Left ventricle myocardium inferior (tissue), 1 donor: ENCODE measurements at regions not wholly inside any gene's neighbourhood (a gene's known extent, or its start where the extent isn't known, plus 50 kb on each side); places are given as distances from the start of the nearest gene placed in this dataset.

Source experiments
- DNase-seq: peaks from one replicate; pipeline ENCODE4 v3.0.0-alpha.2; 2020
- H3K27ac ChIP-seq: fragments of 200-600 bp; replicated peaks from 2 replicates; pipeline ENCODE4 v1.8.0; 2021
- H3K27me3 ChIP-seq: fragments of 200-600 bp; 2 replicates; pipeline ENCODE4 v1.8.0; 2021; ENCODE audit warnings: low read depth
- H3K36me3 ChIP-seq: fragments of 200-600 bp; 2 replicates; pipeline ENCODE4 v1.8.0; 2021
- H3K4me1 ChIP-seq: fragments of 200-600 bp; 2 replicates; pipeline ENCODE4 v1.8.0; 2021
- H3K4me3 ChIP-seq: fragments of 200-600 bp; 2 replicates; pipeline ENCODE4 v1.8.0; 2021; ENCODE audit warnings: mild to moderate bottlenecking, moderate library complexity
- H3K9me3 ChIP-seq: fragments of 200-600 bp; replicated peaks from 2 replicates; pipeline ENCODE4 v1.8.0; 2021
- CTCF ChIP-seq: fragments of 200-600 bp; IDR thresholded peaks from 2 replicates; pipeline ENCODE4 v1.8.0; 2021; ENCODE audit warnings: antibody characterized with exemption, mild to moderate bottlenecking, borderline replicate concordance
- intact Hi-C: fragments of 100-400 bp; cut with micrococcal nuclease; formaldehyde crosslinking; loops from one replicate; pipeline ENCODE4 v1.11.0; 2022
- donor health status: DM: no; HTN: yes; CAD: no; lungs with severe emphysema.

GRCh38 chrX:65148232-65148631, 172.0 kb upstream of the ZC4H2 start:
- Histone ChIP-seq H3K4me3 (no peak overlapping the region), H3K36me3 (no peaks in the 10 kb centered on the region), H3K4me1 (no peaks in the 10 kb centered on the region), H3K9me3 (peaks cover 5% of the 10 kb centered on the region), H3K27me3 (no peaks in the 10 kb centered on the region), H3K27ac (no peak overlapping the region)
- no peak for DNase-seq
- no peak for TF ChIP-seq CTCF
- intact Hi-C loops: no loop called here

GRCh38 chrX:65136424-65136823, 160.2 kb upstream of the ZC4H2 start:
- intact Hi-C loops: no loop called here
- Histone ChIP-seq H3K36me3 (no peaks in the 10 kb centered on the region), H3K9me3 (peaks cover 4% of the 10 kb centered on the region)

GRCh38 chrX:65127842-65128241, 151.6 kb upstream of the ZC4H2 start:
- Histone ChIP-seq H3K4me3 (no peak overlapping the region), H3K36me3 (no peaks in the 10 kb centered on the region), H3K27me3 (no peaks in the 10 kb centered on the region), H3K9me3 (peaks cover 29% of the 10 kb centered on the region), H3K4me1 (no peaks in the 10 kb centered on the region), H3K27ac (no peak overlapping the region)
- intact Hi-C loops: no loop called here
- no peak for DNase-seq
- TF ChIP-seq CTCF: no peak

More at GRCh38 chrX:65136424-65136823, 160.2 kb upstream of the ZC4H2 start:
- no peak for TF ChIP-seq CTCF
- no peak overlapping the region for H3K4me3 ChIP-seq
- H3K27me3 ChIP-seq: no peaks in the 10 kb centered on the region
- H3K4me1 ChIP-seq: no peaks in the 10 kb centered on the region
- DNase-seq: no peak
- H3K27ac ChIP-seq: no peak overlapping the region

GRCh38 chrX:65098851-65099250, 122.6 kb upstream of the ZC4H2 start:
- no peak for DNase-seq

GRCh38 chrX:65093658-65094057, 117.4 kb upstream of the ZC4H2 start:
- Histone ChIP-seq H3K36me3 (no peaks in the 10 kb centered on the region), H3K27ac (no peak overlapping the region), H3K4me3 (no peak overlapping the region), H3K27me3 (no peaks in the 10 kb centered on the region), H3K9me3 (peaks cover 8% of the 10 kb centered on the region), H3K4me1 (no peaks in the 10 kb centered on the region)
- DNase-seq: no peak
- no peak for TF ChIP-seq CTCF
- intact Hi-C loops: no loop called here

More at GRCh38 chrX:65098851-65099250, 122.6 kb upstream of the ZC4H2 start:
- Histone ChIP-seq H3K4me1 (no peaks in the 10 kb centered on the region), H3K27me3 (no peaks in the 10 kb centered on the region), H3K27ac (no peak overlapping the region), H3K4me3 (no peak overlapping the region), H3K9me3 (peaks cover 34% of the 10 kb centered on the region), H3K36me3 (no peaks in the 10 kb centered on the region)
- no peak for TF ChIP-seq CTCF
- intact Hi-C loops: no loop called here

GRCh38 chrX:65073233-65073632, 97.0 kb upstream of the ZC4H2 start:
- H3K27ac ChIP-seq: no peak overlapping the region
- no peak overlapping the region for H3K4me3 ChIP-seq
- H3K27me3 ChIP-seq: no peaks in the 10 kb centered on the region
- peaks cover 27% of the 10 kb centered on the region for H3K9me3 ChIP-seq
- H3K36me3 ChIP-seq: no peaks in the 10 kb centered on the region
- DNase-seq: no peak
- intact Hi-C loops: no loop called here
- H3K4me1 ChIP-seq: no peaks in the 10 kb centered on the region
- TF ChIP-seq CTCF: no peak
